ENCODE measurements at regions not wholly inside any gene's neighbourhood (a gene's known extent, or its start where the extent isn't known, plus 50 kb on each side); places are given as distances from the start of the nearest gene placed in this dataset.
A peak's percentile ranks its signal among the peaks of the same experiment; 100 is the strongest.

- no peak for DNase-seq
Observed at GRCh38 chr2:225131898-225132297, 89.6 kb upstream of the DOCK10 start.

- DNase-seq: no peak
Observed at GRCh38 chr2:225130093-225130492, 87.8 kb upstream of the DOCK10 start.

- DNase-seq: no peak
Observed at GRCh38 chr2:225124311-225125017, 82.2 kb upstream of the DOCK10 start.

- peak; percentile 37 for DNase-seq
Observed at GRCh38 chr2:225122583-225123486, 80.6 kb upstream of the DOCK10 start.

GRCh38 chr2:225122007-225122406 is 79.7 kb upstream of the DOCK10 start:
- no peak for DNase-seq

DNA sequence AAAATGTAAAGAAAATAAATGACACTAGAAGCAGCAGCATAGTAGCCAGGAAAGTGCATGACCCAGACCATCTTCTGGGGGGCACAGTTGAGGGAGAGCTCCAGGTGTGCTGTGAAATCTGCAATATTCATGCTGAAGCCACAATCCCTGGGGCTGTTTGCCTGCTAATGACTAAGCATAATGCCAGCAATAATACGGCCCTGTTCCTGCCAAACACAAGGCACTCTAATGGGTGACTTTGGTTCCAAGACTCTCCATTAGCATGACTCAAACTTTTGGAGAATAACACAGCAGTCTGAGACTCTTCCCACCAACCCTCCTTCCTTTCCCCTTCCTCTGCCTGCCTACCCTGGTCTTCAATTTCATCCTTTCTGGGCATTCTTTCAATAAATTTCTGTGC is 77.9 kb upstream of the DOCK10 start:
- DNase-seq: no peak

- no peak for DNase-seq
Observed at GRCh38 chr2:225117051-225117716, 74.9 kb upstream of the DOCK10 start.

- no peak for DNase-seq
Observed at GRCh38 chr2:225114786-225115323, 72.6 kb upstream of the DOCK10 start.

DNA sequence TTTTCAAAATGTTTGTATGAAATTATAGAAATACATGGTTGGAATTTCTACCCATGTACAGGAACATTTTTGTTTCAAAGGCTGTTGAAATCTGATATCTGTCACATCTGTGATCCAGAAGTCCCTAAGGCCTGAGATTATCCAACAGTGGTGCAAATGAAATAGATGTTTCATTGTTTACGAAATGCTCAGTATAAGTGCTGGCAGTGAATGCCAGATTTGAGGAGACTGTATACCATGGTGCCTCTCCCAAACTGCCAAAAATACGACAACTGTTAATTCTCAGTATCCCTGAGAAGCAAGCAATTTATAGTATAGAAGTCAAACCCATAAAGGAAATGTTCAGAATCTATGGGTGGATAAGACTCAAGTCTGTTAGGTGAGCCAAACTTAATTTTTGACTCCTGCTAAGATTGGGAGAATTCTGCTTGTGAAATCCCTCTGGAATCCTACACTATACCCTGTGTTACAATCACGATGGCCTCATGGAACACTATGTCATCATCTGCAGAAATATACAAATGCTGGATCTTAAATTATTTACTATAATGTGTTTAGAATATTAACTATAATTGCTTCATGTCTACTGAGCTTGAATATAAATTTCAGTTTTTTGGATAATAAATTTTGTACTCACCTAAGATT is 71.2 kb upstream of the DOCK10 start:
- DNase-seq: no peak

DNA sequence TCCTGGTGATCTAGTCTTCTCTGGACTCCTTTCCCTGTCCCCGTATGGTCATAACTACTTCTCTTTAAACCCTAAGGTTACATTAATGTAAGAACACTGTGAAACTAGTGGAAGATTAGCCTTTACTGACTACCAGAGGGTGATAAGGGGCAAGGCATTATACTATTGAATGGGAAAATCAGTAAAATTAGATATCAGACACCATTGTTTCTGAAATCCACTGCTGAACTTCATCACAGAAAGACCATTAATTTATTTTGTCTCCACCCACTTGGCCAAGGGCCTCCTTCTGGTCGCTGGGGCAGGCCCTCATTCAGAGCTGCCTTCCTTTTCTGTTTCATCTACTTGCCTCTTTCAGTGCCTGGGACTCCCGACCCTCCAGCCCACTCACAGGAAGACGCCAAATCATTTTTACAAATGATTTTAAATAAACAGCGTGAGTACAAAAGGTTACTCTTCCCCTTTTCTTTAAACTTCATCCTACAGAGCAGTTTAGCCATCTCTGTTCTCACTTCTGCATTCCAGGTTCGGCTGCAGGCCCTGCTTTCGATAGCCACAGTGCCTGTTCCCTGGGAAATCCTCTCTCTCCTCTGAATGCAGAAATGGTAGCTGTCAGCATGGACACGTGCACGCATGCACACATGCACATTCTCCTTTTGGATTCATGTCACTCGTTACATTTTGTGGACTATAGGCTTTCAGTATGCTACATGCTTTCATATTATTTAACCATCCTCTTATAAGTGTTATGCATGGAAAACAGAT is 70.3 kb upstream of the DOCK10 start:
- no peak for DNase-seq

DNA sequence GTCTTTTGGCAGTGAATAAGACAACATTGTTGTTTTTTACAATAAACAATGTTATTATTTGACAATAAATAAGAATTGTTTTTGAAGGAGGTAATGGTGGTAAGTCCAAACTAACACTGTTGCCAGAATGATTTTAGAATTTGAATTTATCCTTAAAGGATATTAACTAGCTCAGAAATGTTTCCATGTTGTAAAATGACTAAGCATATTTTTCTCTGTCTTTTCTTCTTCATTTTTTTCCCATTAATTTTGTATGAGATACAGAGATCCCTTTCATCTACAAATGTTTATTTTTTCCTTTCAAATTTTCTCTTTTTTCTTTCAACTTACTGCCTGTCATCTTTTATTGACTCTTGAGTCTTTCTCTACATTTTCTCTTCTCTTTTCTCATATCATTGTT is 66.5 kb upstream of the DOCK10 start:
- no peak for DNase-seq

DNA sequence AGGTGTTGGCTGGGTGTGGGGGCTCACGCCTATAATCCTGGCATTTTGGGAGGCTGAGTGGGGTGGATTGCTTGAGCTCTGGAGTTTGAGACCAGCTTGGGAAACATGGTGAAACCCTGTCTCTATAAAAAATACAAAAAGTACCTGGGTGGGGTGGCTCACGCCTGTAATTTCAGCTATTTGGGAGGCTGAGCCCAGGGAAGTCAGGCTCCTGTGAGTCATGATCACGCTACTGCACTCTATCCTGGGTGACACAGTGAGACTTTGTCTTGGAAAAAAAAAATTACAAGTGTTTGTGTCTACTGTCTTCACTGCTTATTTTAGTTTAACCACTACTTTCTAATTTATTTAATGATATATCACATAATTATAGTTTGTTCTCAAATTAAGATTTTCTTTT is 62.7 kb upstream of the DOCK10 start:
- no peak for DNase-seq

GRCh38 chr2:225104321-225104720 is 62.1 kb upstream of the DOCK10 start:
- DNase-seq: no peak

- DNase-seq: no peak
Observed at GRCh38 chr2:225103737-225104141, 61.5 kb upstream of the DOCK10 start.

DNA sequence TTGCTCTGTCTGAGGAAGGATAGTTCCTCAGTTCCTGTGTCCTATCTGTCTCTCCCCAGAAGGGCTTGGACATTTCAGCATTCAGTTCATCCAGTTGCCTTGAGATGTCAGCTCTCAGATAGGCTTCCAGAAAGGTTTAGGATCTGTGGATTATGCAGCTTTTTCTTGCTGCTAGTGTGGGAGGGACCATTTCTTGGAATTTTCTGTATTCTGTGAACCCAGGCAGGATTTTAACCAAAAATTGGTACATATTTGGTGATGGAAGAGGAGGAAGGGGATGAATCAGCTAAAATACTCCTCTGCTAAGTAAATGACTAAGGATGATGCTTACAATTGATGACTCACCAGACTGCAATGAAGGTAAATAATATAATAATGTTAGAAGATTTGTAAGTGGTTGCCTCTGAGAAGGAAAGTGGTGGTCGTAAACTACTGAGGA is 58.6 kb upstream of the DOCK10 start:
- no peak for DNase-seq

DNA sequence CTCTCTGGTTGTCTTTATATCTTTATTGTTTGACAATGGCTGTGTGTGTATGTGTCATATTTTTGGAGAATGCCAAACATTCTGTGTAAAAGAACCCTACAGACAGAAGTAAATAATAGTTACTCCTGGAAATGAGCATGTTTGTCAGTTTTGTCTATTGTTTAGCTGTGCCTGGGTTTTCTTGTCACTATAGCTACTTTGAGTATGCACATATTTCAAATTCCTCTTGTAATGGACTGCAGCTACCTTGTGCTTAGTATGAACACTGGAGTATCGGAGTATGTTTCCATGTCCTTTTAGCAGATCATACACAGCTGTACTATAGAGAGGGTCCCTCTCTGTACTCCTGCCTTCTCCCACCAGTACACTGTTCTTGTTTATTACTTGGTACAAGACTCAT is 58.0 kb upstream of the DOCK10 start:
- DNase-seq: no peak

DNA sequence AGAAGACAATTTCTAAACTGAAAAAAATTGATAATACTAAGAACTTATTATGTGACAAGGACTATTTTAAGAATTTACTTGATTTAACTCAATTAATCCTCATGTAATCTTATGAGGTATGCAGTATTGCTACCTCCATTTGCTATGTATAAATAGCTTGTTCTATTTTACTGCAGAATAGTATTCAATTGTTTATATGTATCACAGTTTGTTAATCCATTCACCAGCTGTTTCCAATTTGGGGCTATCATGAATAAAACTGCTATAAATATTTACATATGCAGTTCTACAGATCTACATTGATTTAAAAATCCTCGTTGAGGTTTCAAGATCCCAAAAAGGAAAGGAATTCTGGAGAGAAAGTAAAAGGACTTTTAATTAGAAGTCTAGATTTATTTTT is 54.8 kb upstream of the DOCK10 start:
- DNase-seq: no peak
